ENCODE measurements at regions not wholly inside any gene's neighbourhood (a gene's known extent, or its start where the extent isn't known, plus 50 kb on each side); places are given as distances from the start of the nearest gene placed in this dataset.

GRCh38 chr20:24739746-24740145 is 209.3 kb upstream of the CST7 start:
- Histone ChIP-seq H3K27me3 (no peaks in the 10 kb centered on the region), H3K36me3 (no peaks in the 10 kb centered on the region), H3K4me3 (no peak overlapping the region), H3K27ac (no peak overlapping the region), H3K4me1 (no peaks in the 10 kb centered on the region), H3K9me3 (no peaks in the 10 kb centered on the region)
- no peak for TF ChIP-seq CTCF (IDR thresholded peaks at IDR 0.05)
- no peak for DNase-seq (ENCODE audit: low spot score)

GRCh38 chr20:24741493-24742072 is 207.5 kb upstream of the CST7 start:
- TF ChIP-seq CTCF (IDR thresholded peaks at IDR 0.05) = no peak
- Histone ChIP-seq H3K9me3 (no peaks in the 10 kb centered on the region), H3K27me3 (no peaks in the 10 kb centered on the region), H3K4me3 (no peak overlapping the region), H3K27ac (no peak overlapping the region), H3K4me1 (no peaks in the 10 kb centered on the region), H3K36me3 (no peaks in the 10 kb centered on the region)
- peak; percentile 38 for DNase-seq (ENCODE audit: low spot score)

DNA sequence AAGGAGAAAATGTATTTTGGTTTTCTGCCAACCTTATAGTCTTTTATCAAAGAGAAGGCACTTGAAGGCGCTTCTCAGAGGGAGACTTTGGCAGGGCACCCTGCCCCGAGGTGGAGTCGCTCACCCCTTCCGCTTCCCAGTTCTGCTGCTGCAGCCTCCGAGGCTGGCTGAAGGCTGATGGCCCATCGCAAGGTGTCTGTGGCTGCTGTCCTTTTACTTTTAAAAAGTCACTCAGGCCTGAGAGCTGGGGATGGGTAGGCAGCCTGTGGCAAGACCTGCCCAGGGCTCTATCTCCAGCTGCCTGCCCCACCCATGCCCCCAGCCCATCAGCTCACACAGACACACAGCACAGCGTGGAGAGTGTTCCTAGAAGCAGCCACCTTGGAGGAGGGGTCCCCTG is 206.6 kb upstream of the CST7 start:
- no peaks in the 10 kb centered on the region for H3K4me1 ChIP-seq
- H3K4me3 ChIP-seq = no peak overlapping the region
- peak; percentile 40 for DNase-seq (ENCODE audit: low spot score)
- no peak for TF ChIP-seq CTCF (IDR thresholded peaks at IDR 0.05)
- no peaks in the 10 kb centered on the region for H3K36me3 ChIP-seq
- no peaks in the 10 kb centered on the region for H3K9me3 ChIP-seq
- no peaks in the 10 kb centered on the region for H3K27me3 ChIP-seq
- no peak overlapping the region for H3K27ac ChIP-seq

DNA sequence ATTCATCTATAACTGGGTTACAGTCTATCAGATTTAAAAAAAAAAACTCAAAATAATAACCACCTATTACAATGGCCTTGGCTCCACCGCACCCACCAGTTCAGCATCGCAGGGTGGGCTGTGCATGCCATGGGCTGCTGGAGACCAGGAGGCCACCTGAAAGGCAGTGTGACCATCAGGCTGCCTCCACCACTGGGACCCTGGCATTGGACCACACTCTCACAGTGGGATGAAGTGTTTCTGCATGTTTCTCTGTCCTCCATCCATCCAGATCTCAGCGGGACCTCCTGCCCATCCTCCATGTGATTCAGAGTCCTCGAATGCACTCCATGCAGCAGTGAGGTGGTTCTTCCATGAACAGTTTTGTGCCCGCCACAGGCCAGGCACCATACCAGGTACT is 206.1 kb upstream of the CST7 start:
- Histone ChIP-seq H3K9me3 (no peaks in the 10 kb centered on the region), H3K27me3 (no peaks in the 10 kb centered on the region), H3K4me3 (no peak overlapping the region), H3K4me1 (no peaks in the 10 kb centered on the region), H3K27ac (no peak overlapping the region), H3K36me3 (no peaks in the 10 kb centered on the region)
- DNase-seq (ENCODE audit: low spot score) = peak; percentile 32
- no peak for TF ChIP-seq CTCF (IDR thresholded peaks at IDR 0.05)

GRCh38 chr20:24743641-24744040 is 205.4 kb upstream of the CST7 start:
- Histone ChIP-seq H3K36me3 (no peaks in the 10 kb centered on the region), H3K9me3 (no peaks in the 10 kb centered on the region), H3K27ac (no peak overlapping the region), H3K4me1 (no peaks in the 10 kb centered on the region), H3K27me3 (no peaks in the 10 kb centered on the region), H3K4me3 (no peak overlapping the region)
- DNase-seq (ENCODE audit: low spot score) = no peak
- no peak for TF ChIP-seq CTCF (IDR thresholded peaks at IDR 0.05)

GRCh38 chr20:24744747-24745146 is 204.3 kb upstream of the CST7 start:
- Histone ChIP-seq H3K9me3 (no peaks in the 10 kb centered on the region), H3K4me3 (no peak overlapping the region), H3K27ac (no peak overlapping the region), H3K4me1 (no peaks in the 10 kb centered on the region), H3K27me3 (no peaks in the 10 kb centered on the region), H3K36me3 (no peaks in the 10 kb centered on the region)
- peak; percentile 38 for DNase-seq (ENCODE audit: low spot score)
- TF ChIP-seq CTCF (IDR thresholded peaks at IDR 0.05) = no peak

Measured in right atrium auricular region (tissue), 2 donors.